ENCODE measurements at regions not wholly inside any gene's neighbourhood (a gene's known extent, or its start where the extent isn't known, plus 50 kb on each side); places are given as distances from the start of the nearest gene placed in this dataset.

DNA sequence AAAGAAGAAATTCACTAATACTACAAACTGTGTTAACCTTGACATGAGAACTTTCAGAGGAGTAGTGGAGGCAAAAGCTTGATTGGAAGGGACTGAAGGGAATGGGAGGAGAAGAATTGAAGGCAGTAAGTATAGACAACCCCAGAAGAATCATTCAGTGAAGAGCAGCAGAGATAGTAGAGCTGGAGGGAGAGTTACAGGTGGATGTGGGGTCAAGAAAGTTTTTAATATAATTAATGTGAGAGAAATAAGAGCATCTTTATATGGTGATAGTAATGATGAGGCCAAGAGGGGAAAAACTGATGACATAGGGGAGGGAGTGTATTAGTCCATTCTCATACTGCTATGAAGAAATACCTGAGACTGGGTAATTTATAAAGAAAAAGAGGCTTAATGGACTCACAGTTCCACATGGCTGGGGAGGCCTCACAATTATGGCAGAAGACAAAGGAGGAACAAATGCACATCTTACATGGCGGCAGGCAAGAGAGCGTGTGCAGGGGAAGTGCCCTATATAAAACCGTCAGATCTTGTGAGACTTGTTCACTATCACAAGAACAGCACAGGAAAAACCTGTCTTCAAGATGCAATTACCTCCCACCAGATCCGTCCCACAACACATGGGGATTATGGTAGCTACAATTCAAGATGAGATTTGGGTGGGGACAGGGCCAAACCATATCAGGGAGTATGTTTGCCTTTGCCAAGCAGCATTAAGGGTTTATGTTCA, 88.3 kb upstream of the PIK3CG start:
- no peak for DNase-seq

DNA sequence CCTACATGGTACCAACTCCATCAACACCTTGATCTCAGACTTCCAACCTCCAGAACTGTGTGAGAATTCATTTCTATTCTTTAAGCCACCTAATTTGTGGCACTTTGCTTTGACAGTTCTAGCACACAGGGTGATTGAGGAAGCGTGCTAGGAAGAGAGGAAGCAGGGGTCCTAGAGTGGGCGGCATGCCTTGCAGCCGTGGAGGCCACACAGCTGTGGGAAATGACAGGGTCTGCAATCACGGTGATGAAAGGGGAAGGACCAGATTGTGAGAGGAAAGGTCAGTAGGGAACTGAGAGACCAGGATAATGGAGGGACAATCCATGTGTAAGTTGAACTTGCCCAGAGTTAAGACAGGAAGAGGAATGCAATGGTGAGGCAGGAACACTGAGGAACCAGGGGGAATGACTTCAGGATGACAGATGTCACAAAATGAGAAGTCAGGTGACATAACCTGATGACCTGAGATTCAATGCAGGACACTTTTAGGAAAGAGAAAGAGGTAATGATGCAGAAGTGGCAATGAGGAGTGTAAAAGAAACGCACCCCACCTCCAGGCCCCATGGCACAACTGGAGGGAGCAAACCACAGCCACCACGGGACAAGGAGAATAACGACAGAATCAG, 87.3 kb upstream of the PIK3CG start:
- no peak for DNase-seq

DNA sequence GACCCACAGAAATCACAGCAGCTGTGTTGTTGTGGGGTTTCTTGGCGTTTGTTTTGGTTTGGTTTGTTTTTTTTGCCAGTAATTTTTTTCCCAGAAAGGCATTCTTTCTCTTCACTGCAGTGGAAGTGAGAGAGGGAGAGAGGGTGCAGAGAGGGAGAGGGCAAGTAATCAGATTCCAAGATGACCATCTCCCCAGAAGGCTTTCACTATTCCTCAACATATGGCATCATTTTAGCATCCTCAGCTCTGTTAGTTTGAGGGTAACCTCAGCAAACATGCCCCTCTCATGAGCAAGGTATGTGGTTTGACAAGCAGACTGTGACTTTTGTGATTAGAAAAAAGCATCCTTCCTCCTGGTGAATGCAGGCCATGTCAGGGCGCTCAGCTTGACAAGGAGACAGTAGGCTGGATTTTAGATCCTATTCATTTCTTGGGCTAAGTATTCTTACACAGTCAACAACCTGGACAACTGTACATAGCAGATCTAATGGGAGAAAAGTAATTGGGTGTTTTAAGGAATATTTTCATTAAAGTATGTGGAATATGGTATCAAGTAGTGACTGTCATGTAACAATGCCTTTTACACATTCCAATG, 86.3 kb upstream of the PIK3CG start:
- no peak for DNase-seq

DNA sequence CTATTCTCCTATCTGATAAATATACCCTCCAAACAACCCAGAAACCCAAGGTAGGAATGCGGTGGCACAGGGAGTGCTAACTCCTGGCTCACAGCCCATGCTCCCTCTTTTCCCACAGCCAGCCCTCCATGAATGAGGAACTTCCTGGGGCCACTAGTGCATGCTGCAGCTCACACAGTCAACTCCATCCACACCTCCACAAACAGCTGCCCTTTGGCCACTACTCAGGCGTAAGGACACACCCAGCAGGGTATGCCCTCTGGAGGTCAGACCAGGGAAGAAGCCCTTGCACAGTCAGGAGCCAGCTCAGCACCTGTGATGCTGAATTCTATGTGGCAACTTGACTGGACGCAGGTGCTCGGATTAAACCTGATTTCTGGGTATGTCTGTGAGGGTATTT, 85.2 kb upstream of the PIK3CG start:
- no peak for DNase-seq

DNA sequence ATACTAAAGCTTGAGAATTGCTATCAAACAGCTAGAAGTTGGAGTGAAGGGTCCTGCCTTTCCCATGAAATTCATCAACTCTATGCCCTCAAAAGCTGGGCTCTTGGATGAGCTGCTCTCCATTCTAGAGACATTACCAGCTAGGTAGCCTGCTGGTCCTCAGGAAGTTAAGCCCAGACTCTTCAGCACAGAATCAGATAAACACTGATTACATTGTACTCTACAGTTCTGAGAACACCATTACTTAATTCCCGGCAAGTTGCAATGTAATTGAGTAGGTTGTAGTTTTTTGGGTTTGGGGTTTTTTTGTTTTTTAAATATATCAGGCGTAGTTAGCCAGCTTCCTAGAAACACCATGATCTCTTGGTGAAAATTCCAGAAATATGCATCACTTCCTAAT, 84.1 kb upstream of the PIK3CG start:
- no peak for DNase-seq

DNA sequence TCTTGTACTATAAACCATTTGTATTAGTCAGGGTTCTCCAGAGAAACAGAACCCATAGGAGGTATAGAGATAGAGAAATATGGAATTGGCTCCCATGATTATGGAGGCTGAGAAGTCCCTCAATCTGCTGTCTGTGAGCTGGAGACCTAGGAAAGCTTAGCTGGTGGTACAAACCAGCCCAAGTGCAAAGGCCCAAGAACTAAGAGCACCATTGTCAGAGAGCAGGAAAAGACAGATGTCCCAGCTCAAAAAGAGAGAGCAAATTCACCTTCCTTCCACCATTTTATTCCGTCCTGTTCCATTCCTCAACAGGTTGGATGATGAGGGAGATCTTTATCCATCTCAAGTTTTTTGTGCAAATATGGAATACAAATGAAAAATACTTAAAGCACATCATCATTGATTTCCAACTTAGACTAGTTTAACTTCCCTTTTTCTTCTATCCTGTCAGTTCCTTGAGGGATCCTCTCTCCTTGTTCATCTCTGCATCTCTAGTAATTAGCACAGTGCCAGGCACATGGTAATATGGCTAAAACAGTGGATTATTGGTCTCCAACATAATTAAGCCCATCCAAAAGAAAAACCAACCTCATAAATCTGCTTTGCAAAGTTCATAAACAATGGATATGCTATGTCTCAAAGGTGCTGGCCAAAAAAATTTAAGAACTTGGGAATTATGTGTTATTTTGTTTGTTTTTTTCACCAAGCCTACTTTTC, 83.1 kb upstream of the PIK3CG start:
- no peak for DNase-seq

DNA sequence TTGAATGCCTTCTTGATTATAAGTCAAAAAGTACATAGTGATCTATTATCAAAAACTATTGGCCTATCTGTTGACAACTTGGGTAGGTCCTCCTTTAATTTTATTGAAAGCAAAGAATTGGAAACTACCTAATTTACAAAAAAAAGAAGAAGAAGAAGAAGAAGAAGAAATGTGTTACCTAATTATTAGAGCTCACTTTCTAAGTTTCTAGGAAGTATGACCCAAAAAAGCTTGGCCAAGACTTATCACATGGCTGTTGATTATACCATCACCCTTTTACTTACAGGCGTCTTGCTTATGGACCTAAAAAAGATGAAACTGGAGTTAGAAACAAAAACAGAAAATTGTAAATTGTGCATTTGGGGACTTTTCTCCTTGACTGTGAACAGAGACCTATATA, 81.8 kb upstream of the PIK3CG start:
- no peak for DNase-seq

DNA sequence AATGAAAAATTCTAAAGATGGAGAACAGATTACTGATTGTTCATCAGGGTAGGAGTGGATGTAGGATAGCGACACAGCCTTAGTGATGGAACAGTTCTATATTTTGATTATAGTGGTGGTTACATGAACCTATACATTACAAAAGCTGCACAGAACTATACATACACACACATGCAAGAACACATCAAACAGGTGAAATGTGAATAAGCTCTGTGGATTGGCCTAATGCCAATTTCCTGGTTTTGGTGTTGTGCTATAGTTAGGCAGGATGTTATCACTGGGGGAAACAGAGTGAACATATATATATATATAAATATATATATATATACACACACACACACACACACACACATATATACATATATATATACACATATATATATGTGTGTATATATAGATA, 76.4 kb upstream of the PIK3CG start:
- no peak for DNase-seq

DNA sequence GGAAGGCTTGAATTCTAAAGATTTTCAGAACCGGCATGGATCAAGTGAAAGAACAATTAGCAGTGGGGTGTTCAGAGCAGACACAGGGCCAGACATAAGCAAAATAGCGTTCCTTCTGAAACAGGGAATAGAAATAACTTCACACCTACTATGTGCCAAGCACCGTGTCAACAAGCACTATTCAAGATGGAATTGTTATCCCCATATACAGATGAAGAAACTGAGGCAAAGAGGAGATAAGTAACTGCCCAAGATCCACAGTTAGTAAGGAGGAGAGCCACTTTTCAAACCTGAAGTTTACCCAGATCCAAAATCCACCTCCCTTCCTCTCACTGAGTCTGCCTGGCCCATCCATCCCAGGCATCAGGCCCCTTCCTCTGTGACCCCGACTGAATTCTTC, 73.6 kb upstream of the PIK3CG start:
- no peak for DNase-seq

DNA sequence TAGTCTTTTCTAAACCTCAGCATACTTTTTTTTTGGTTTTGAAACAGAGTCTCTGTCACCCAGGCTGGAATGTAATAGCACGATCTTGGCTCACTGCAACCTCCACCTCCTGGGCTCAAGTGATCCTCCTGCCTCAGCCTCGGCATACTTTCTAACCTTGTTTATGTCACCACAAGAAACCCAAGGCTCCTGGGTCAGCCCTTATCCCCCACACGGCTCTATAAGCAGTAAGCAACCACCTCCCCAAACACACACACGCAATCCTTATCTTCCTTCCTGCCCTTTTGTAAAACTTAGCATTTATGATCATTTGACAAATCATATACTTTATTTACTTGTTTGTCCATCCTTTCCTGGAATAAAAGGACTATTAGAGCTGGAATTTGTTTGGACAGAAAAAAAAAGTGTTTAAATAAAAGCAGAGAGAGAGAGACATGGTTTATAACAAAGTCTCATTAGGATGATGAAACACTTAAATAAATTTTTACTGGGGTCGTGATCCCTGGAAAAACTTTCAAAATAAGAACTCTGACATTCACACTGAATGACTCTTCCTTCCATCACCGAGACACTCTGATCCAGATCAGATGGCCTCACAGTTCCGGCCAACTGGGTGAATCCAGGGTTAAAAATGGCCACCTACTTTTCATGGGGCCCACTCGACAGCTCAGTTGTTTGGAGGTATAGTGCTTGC, 72.7 kb upstream of the PIK3CG start:
- no peak for DNase-seq

DNA sequence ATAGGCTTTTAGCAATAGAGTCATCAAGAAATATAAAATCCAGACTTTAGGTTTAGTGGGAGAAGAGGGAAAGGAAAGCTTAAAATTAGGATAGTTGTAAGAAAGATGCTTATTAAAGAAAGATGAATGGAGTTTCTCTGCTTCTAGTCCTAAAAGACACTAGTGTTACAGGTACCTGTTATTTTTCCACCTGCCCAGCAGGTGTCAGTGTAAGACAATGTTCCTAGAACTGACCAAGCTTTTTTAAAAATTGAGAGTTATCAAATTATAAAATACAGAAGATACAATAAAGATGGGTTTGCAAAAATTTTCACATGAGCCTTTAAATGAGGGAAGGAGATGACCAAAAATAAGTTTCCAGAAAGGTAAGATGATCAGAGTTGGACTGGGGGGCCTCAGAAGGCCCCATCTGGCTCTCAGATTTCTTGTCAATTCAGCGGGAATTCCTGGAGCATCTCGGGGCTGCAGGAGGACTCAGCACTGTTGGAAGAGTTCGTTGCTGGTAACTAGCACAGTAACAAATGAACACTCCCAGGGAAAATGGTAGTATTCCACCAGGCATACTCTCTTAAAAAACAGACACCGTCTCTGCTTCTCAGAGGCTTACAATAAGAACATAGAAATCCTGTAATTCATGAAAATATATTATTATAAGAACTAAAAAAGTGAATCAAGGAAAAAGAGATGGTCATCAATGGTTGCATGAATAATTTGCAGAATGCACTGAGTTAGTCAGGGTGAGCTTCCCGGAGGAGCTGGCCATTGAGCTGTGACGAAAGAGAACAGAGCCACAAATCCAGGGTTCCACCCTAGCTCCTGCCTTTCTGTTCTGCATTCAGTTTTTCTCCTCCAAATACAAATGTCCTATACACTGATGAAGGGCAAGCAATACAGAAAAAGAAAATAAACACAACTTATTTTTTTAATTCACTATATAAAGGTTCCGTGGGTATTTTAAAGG, 71.8 kb upstream of the PIK3CG start:
- DNase-seq = no peak

DNA sequence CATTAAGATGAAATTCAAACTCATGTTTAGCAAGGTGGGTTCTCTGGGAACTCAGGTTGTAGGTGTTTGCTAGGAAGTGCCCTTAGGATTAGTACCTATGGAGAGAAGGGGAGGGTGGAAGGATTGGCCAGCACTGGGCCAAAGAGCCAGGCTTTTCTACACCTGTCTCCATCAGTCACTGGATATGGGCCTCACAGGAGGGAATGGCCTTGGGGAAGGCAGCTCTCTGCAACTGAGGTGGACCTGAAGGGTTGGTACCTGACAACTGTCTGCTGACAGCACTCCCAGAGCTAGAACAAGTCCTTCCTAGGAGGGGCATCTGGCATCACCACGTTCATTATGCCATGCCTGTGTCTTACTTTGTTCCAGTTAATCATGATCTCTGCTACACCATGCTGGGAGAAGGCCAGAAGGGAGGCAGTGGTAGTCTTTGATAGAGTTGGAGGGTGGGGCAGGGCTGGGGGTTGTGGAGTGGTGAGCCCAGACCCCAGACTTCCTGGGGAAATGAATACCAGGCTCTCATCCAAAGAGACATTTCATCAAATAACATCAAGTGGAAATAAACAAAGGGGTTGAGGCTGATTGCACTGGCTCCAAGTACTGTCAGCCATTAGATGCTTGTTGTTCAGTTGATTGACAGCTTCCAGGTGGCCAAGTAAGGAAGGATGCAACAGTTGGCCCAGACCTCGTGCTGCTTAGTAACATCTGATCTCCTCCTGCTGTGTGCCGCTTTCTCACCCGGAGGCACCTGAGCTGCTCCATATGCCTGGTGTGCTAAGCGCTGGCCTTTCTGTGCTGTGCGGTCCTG, 70.6 kb upstream of the PIK3CG start:
- no peak for DNase-seq

DNA sequence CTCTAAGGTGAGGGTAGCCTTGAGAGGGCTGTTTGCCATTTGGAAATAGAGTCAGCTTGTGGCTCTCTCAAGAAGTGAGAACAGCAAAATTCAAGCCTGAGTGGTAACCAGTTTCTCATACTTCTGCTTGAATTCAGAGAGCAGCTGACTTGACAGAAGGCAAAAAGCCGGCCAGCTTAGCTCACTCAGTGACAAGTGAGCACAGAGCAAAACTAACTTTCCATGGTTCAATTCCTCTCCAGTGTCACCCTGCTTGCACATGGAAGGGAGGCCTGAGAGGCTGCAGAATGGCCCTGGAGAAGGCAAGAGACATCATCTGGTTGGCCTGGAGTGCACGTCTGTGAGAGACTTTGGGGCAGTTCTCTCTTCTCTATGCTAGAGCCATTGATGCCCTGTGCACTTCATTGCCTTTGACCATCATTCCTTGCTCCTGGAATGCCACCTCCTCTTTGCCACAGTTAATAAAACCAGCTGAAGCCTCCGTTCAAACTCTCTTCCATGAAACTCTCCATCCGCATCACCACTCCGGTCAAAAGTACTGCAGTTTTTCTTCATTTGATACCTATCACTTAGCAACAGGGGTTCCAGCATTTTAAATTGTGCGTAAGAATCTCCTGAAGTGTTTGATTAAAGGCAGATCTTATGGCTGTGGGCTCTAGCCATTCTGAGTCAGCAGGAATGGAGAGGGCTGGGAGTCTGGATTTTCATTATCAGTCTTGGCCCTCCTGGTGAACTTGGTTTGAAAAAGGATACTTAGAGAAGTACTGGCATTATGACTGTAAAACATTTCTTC, 69.8 kb upstream of the PIK3CG start:
- DNase-seq = no peak

DNA sequence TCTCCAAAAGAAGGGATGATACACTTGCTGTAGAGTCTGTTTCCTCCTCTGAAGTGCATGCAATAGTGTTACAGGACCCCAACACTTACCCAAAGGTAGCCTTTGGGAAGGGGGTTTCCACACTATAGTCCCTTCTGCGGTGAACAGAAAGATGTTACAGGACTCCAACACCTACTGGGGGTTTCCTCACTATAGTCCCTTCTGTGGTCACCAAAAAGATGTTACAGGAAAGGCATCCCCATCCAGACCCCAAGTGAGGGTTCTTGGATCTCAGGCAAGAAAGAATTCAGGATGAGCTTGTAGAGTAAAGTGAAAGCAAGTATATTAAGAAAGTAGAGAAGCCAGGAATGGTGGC, 69.2 kb upstream of the PIK3CG start:
- no peak for DNase-seq

DNA sequence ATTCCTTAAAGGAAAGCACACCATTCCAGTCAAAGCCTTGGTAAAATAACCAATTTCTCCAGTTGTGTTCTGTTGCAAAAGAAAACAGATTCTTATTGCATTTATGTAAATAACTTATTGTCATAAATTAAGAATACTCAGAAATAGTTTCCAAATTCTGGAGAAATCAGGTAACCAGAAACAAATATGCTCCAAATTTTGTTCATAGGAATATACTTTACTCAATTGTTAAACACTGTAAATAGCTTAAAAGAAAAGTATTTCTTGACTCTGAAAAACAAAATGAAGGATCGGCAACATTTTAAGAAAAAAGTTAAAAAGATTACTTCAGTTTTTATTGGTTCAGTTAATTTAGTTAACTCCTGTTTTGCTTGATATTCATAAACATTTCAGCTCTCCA, 67.1 kb upstream of the PIK3CG start:
- no peak for DNase-seq

DNA sequence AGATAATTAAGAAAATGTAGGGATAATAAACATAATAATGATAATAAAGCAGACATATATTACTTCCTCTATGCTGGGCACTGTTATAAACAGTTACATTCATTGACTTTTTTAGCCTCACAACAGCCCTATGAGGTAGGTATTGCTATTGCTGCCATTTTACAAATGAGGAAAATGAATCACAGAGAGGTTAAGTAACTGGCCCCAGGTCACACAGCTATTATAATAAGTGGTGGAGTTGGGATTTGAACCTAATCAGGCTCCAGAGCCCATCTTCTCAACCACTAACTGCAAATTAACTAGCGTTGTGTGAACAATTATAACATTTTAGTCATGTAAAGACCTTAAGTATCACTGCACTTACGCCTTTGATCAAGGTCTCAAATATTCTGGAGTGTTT, 62.5 kb upstream of the PIK3CG start:
- no peak for DNase-seq

DNA sequence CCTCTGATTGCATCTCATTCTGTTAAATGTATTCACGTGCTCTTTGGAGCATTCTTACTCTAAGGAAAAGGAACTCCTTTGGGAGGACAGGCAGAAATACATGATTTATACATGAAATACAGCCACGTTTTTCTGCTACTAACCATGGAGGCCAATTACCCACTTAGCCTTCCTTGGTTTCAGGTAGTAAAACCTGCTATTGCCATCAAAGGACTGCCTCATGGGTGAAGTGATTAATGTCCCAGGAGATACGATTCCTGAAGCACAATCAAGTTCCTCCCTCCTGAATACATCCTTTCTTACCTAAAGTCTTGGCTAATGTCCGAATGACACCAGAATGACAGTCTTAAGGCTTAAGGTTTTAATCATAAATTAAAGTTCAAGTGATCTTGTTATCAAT, 58.5 kb upstream of the PIK3CG start:
- DNase-seq = no peak

DNA sequence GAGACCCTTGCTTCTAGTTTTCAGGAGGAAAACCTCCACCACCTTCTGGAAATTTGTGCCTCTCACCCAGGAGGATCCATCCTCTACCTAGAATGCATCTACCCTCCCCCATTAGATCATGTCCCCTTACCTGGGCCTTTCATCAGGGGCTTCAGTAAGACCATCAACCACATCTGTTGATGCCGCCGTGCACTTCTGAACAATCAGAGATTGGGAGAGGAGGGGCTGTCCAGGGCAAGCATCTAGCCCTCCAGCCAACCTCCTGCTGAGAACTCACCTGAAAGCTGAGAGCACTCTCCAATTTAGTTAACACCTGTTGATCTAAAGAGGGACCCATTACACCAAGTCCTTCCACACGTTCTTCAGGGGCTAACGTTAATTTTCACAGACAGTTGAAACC, 57.6 kb upstream of the PIK3CG start:
- DNase-seq = no peak

DNA sequence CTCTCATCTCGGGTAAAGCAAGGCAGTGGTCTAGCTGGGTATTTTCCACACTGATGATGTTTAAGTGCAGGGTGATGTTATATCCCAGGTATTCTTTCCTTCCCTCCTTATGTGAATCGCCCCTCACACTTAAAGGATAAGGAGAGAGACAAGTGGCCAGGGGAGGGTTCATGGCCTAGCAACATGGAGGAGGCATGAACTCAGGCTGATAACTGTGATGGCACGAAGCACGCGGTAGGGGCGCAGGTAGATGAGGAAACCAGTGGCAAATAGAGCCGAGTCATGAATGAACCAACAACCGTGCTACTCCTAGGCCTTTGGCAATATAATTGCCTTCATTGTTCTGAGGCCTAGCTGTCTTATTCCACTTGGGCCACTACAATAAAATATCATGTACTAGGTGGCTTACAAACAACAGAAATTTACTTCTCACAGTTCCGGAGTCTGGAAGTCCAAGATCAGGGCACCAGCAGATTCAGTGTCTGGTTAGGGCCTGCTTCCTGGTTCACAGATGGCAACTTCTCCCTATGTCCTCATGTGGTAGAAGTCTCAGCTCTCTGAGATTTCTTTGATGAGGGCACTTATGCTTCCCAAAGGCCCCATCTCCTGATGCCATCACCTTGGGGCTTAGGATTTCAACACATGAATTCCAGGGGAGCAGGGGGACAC, 56.0 kb upstream of the PIK3CG start:
- no peak for DNase-seq

DNA sequence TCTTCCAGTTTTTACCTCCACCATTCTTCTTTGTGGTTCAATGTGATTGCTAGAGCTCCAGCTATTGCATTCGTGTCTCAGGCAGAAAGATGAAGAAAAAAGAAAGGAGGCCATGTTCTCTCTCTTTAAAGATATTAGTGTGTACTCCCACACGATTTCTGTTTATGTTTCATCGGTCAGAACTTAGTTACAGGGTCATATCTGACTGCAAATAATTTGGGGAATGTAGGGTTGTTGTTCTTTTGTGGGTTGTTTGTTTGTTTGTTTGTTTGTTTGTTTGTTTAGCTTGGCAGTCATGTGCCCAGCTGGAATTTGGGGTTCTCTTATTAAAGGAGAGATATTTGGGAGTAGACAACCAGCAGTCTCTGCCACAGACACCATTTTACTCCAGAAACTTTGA, 53.6 kb upstream of the PIK3CG start:
- DNase-seq = no peak

Data from amniotic stem cell (primary cell).